PC-3 (cell line): ENCODE measurements at regions not wholly inside any gene's neighbourhood (a gene's known extent, or its start where the extent isn't known, plus 50 kb on each side); places are given as distances from the start of the nearest gene placed in this dataset.

Source experiments
- ATAC-seq: fragments of 200-7000 bp; cut with Tn5 transposase; 2 replicates; pipeline ENCODE4 v1.9.1; 2020; ENCODE audit warnings: mild to moderate bottlenecking, moderate library complexity
- BruUV-seq: library from RNA; stranded (reverse); fragments of 400-500 nt; replicated peaks from 2 replicates; lab custom pipeline; 2021; lab: Mats Ljungman, UMichigan
- CTCF ChIA-PET: fragments of 300-600 bp; sonication (Branson Sonifier 250); formaldehyde crosslinking; loops from one replicate; lab custom pipeline; 2022; ENCODE audit warnings: antibody characterized with exemption; lab: Charles Lee
- POLR2A ChIA-PET: fragments of 300-600 bp; sonication (Branson Sonifier 250); formaldehyde crosslinking; loops from one replicate; lab custom pipeline; 2022; ENCODE audit warnings: antibody characterized with exemption; ENCODE audit not compliant: unreplicated experiment; lab: Charles Lee
- DNase-seq: peaks from one replicate; pipeline ENCODE4 v3.0.0-alpha.2; 2015
- H2AFZ ChIP-seq: fragments of 300-600 bp; sonication (generic); 2 replicates; pipeline ENCODE4 v1.6.0; 2016; ENCODE audit warnings: antibody characterized with exemption, low read length
- H3F3A ChIP-seq: fragments of 300-600 bp; sonication (generic); one replicate; pipeline ENCODE4 v1.6.0; 2017; ENCODE audit warnings: antibody characterized with exemption, low read length, control low read depth, mild to moderate bottlenecking; ENCODE audit not compliant: unreplicated experiment
- H3K27ac ChIP-seq: fragments of 300-600 bp; sonication (generic); 2 replicates; pipeline ENCODE4 v1.5.1; 2016; ENCODE audit warnings: mild to moderate bottlenecking, low read length
- H3K27me3 ChIP-seq: fragments of 300-600 bp; sonication (generic); 2 replicates; pipeline ENCODE4 v1.6.1; 2016; ENCODE audit warnings: low read length, mixed read lengths
- H3K36me3 ChIP-seq: fragments of 300-600 bp; sonication (generic); 2 replicates; pipeline ENCODE4 v1.6.1; 2016; ENCODE audit warnings: low read depth, mixed run types, low read length, mixed read lengths
- H3K4me1 ChIP-seq: fragments of 300-600 bp; sonication (generic); 2 replicates; pipeline ENCODE4 v1.5.1; 2016; ENCODE audit warnings: low read length; ENCODE audit not compliant: insufficient read depth
- H3K4me2 ChIP-seq: fragments of 300-600 bp; sonication (generic); 2 replicates; pipeline ENCODE4 v1.6.0; 2016; ENCODE audit warnings: low read length
- H3K4me3 ChIP-seq: fragments of 300-600 bp; sonication (generic); 2 replicates; pipeline ENCODE4 v1.5.1; 2016; ENCODE audit warnings: mild to moderate bottlenecking, low read length, mixed read lengths
- H3K79me2 ChIP-seq: fragments of 300-600 bp; sonication (generic); 2 replicates; pipeline ENCODE4 v1.6.1; 2017; ENCODE audit warnings: low read length, mixed read lengths
- H3K9ac ChIP-seq: fragments of 300-600 bp; sonication (generic); 2 replicates; pipeline ENCODE4 v1.6.0; 2016; ENCODE audit warnings: mild to moderate bottlenecking, low read length
- H3K9me2 ChIP-seq: fragments of 300-600 bp; sonication (generic); replicated peaks from 2 replicates; pipeline ENCODE4 v1.6.1; 2016; ENCODE audit warnings: mixed run types, low read length, mixed read lengths
- H3K9me3 ChIP-seq: fragments of 300-600 bp; sonication (generic); 2 replicates; pipeline ENCODE4 v1.6.1; 2016; ENCODE audit warnings: low read length, mixed read lengths
- H4K20me1 ChIP-seq: fragments of 300-600 bp; sonication (generic); 2 replicates; pipeline ENCODE4 v1.6.1; 2016; ENCODE audit warnings: low read length, mixed read lengths
- EZH2 ChIP-seq: fragments of 300-600 bp; sonication (generic); IDR thresholded peaks from one replicate; pipeline ENCODE4 v1.6.1; 2017; ENCODE audit warnings: antibody characterized with exemption, mild to moderate bottlenecking, low read length; ENCODE audit not compliant: unreplicated experiment
- EZH2phosphoT487 ChIP-seq: fragments of 300-600 bp; sonication (generic); IDR thresholded peaks from 2 replicates; pipeline ENCODE4 v1.6.1; 2018; ENCODE audit warnings: mild to moderate bottlenecking, antibody characterized with exemption, low read length, borderline replicate concordance
- intact Hi-C: fragments of 100-400 bp; cut with micrococcal nuclease; formaldehyde crosslinking; loops from 2 replicates; pipeline ENCODE4 v1.9.0; 2023
- TF ChIP-seq, protein P1 (sequence below): fragments of 300-600 bp; sonication (generic); conservative IDR thresholded peaks from 2 replicates; pipeline ENCODE4 v1.5.1; 2017; ENCODE audit warnings: antibody characterized with exemption, low read depth, mild to moderate bottlenecking, low read length

DNA sequence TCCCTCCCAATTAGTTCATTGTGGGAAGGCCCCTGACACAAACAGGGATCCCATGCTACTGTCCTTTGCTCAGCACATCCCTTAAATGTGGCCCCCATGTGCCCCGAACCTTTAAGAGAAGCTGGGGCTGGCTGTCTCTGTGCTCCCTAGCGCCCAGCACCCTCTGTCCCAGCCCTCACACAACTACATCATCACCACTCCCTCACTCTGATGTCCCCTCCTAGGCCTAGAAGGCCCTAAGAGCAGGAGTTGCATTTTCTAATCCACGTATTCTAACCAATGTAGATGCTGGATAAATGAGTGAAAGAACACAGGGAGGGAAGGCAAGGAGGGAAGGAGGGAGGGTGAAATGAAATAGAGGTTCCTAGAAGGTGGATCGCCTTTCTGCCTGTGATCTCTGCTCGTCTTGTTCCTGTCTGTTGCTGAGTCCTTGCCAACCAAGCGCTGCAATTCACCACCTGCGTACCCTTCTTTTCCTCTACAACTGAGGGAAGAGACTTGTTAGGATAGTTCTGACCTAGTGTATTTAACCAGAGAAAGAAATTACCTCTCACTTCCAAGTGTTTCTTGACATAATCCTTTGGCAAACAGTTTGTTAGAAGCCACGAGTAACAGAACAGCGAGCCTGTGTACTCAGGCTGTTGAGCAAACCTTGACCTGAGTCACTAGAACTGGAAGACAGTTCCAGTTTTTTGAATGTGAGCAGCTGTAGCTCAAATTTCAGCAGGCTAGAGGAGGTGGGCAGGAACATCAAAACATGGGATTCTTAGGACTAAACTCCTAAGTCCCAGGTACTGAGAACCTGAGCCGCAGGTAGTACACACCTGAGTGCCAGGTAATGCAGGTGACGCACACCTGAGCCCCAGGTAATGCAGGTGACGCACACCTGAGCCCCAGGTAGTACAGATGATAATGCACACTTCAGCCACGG lies 181.5 kb upstream of the ID2 start:
- no peaks in the 10 kb centered on the region for H3F3A ChIP-seq
- CTCF ChIA-PET, result no interaction called here
- POLR2A ChIA-PET, result interaction anchor here (0.6 kb wide), 2 partner anchors 9 to 78 kb away, joined by 4 to 6 read pairs; no protein-coding TSS in a partner anchor
- peak; percentile 97 for ATAC-seq
- H3K9me2 ChIP-seq, result no peaks in the 10 kb centered on the region
- intact Hi-C loops, result loop anchor here (2.0 kb wide), 1 partner anchor 54 kb away; no protein-coding TSS in a partner anchor
- TF ChIP-seq EZH2phosphoT487 (no peak), EZH2 (no peak)
- TF ChIP-seq, protein P1, sequence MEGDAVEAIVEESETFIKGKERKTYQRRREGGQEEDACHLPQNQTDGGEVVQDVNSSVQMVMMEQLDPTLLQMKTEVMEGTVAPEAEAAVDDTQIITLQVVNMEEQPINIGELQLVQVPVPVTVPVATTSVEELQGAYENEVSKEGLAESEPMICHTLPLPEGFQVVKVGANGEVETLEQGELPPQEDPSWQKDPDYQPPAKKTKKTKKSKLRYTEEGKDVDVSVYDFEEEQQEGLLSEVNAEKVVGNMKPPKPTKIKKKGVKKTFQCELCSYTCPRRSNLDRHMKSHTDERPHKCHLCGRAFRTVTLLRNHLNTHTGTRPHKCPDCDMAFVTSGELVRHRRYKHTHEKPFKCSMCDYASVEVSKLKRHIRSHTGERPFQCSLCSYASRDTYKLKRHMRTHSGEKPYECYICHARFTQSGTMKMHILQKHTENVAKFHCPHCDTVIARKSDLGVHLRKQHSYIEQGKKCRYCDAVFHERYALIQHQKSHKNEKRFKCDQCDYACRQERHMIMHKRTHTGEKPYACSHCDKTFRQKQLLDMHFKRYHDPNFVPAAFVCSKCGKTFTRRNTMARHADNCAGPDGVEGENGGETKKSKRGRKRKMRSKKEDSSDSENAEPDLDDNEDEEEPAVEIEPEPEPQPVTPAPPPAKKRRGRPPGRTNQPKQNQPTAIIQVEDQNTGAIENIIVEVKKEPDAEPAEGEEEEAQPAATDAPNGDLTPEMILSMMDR, result no peak
- peak overlapping the region; percentile 52 for H2AFZ ChIP-seq
- peak overlapping the region; percentile 60 for H3K4me2 ChIP-seq
- H3K9ac ChIP-seq, result no peak overlapping the region
- no TSS peak for BruUV-seq
- peak overlapping the region; percentile 18; the same call in 1 of the 2 replicates for H3K4me3 ChIP-seq
- H3K36me3 ChIP-seq, result no peaks in the 10 kb centered on the region
- peaks cover 22% of the 10 kb centered on the region for H3K4me1 ChIP-seq
- H3K79me2 ChIP-seq, result no peaks in the 10 kb centered on the region
- no peaks in the 10 kb centered on the region for H3K9me3 ChIP-seq
- H3K27ac ChIP-seq, result peak overlapping the region; percentile 42
- DNase-seq, result peak; percentile 80
- no peaks in the 10 kb centered on the region for H4K20me1 ChIP-seq
- no peaks in the 10 kb centered on the region for H3K27me3 ChIP-seq

DNA sequence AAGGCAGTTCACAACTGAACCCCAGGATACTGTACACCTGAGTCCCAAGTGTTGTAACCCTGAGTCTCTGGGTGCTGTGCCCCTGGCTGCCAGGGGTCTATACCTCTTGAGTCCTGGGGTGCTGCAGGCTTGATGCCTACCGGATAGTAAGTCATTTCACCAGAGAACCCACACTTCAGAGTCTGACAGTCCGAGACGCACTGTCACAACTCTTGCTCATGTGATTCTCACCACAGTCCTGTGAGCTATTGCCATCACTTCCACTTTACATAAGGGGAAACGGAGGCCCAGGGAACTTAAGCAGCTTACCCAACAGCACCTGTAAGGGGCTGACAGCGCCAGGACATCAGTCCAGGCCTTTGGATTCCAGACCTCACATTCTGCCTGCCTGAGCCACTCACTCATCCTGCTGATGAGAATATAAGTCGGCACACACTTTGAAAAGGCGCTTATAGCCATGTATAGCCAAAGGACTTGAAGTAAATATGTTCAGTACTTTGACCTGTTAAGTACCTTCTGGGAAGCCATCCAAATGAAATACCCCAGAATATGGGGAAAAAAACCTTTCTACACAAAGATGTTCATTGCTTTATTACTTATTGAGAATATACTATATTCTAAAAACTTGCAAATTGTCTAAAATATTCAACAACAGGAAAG lies 180.7 kb upstream of the ID2 start:
- DNase-seq (no peak), ATAC-seq (no peak)
- intact Hi-C loops, result loop anchor here (2.0 kb wide), 1 partner anchor 54 kb away; no protein-coding TSS in a partner anchor
- Histone ChIP-seq H3K27me3 (no peaks in the 10 kb centered on the region), H3K4me3 (no peak overlapping the region), H3K36me3 (no peaks in the 10 kb centered on the region), H3K9ac (no peak overlapping the region), H3K9me2 (no peaks in the 10 kb centered on the region), H3K9me3 (no peaks in the 10 kb centered on the region), H4K20me1 (no peaks in the 10 kb centered on the region), H2AFZ (no peak overlapping the region), H3K27ac (no peak overlapping the region), H3K4me1 (peaks cover 22% of the 10 kb centered on the region), H3F3A (no peaks in the 10 kb centered on the region), H3K79me2 (no peaks in the 10 kb centered on the region), H3K4me2 (peak overlapping the region; percentile 60)
- TF ChIP-seq, protein P1, result no peak
- TF ChIP-seq EZH2phosphoT487 (no peak), EZH2 (no peak)
- CTCF ChIA-PET, result no interaction called here
- POLR2A ChIA-PET, result no interaction called here
- BruUV-seq, result no TSS peak
